A172 (cell line): ENCODE measurements at regions not wholly inside any gene's neighbourhood (a gene's known extent, or its start where the extent isn't known, plus 50 kb on each side); places are given as distances from the start of the nearest gene placed in this dataset.
"Not testable (repeated sequence)": the region's sequence is repeated elsewhere in the genome, so short reads cannot be mapped to it uniquely, and the experiment has no call there.

ENCODE experiments used
- DNase-seq: peaks from one replicate; pipeline ENCODE4 v3.0.0-alpha.2; 2015; ENCODE audit warnings: low spot score

GRCh38 chr18:30450927-30451326 is 591.6 kb downstream of the DSC3 start:
- no peak for DNase-seq

- no peak for DNase-seq
Measured at GRCh38 chr18:30446605-30447004, 595.9 kb downstream of the DSC3 start.

- no peak for DNase-seq
Measured at GRCh38 chr18:30444544-30444943, 598.0 kb downstream of the DSC3 start.

GRCh38 chr18:30440351-30440750 is 602.2 kb downstream of the DSC3 start:
- DNase-seq, result no peak

GRCh38 chr18:30439174-30439573 is 603.4 kb downstream of the DSC3 start:
- DNase-seq, result no peak

GRCh38 chr18:30432349-30432748 is 610.2 kb downstream of the DSC3 start:
- DNase-seq, result no peak

GRCh38 chr18:30419399-30419798 is 623.1 kb downstream of the DSC3 start:
- not testable (repeated sequence) for DNase-seq

- DNase-seq, result no peak
Measured at GRCh38 chr18:30415903-30416302, 626.6 kb downstream of the DSC3 start.

- DNase-seq, result no peak
Measured at GRCh38 chr18:30409120-30409519, 633.4 kb downstream of the DSC3 start.

- no peak for DNase-seq
Measured at GRCh38 chr18:30406728-30407127, 635.8 kb downstream of the DSC3 start.

- DNase-seq, result no peak
Measured at GRCh38 chr18:30405038-30405437, 637.5 kb downstream of the DSC3 start.

GRCh38 chr18:30404422-30404821 is 638.1 kb downstream of the DSC3 start:
- DNase-seq, result no peak

- DNase-seq, result no peak
Measured at GRCh38 chr18:30403278-30403677, 639.3 kb downstream of the DSC3 start.

GRCh38 chr18:30387401-30387800 is 655.1 kb downstream of the DSC3 start:
- no peak for DNase-seq

- DNase-seq, result no peak
Measured at GRCh38 chr18:30386624-30387023, 655.9 kb downstream of the DSC3 start.

GRCh38 chr18:30385684-30386083 is 656.9 kb downstream of the DSC3 start:
- DNase-seq, result no peak

GRCh38 chr18:30381826-30382225 is 660.7 kb downstream of the DSC3 start:
- no peak for DNase-seq

GRCh38 chr18:30378097-30378496 is 664.4 kb downstream of the DSC3 start:
- DNase-seq, result no peak

GRCh38 chr18:30376515-30376914 is 666.0 kb downstream of the DSC3 start:
- no peak for DNase-seq

GRCh38 chr18:30361864-30362540 is 680.5 kb downstream of the DSC3 start:
- no peak for DNase-seq

- DNase-seq, result peak; percentile 3
Measured at GRCh38 chr18:30359521-30359920, 683.0 kb downstream of the DSC3 start.

GRCh38 chr18:30358555-30358954 is 684.0 kb downstream of the DSC3 start:
- no peak for DNase-seq

- DNase-seq, result no peak
Measured at GRCh38 chr18:30352551-30353168, 689.9 kb downstream of the DSC3 start.

GRCh38 chr18:30350263-30350662 is 692.3 kb downstream of the DSC3 start:
- no peak for DNase-seq
